Left forelimb (tissue), 1 donor: ENCODE measurements at regions not wholly inside any gene's neighbourhood (a gene's known extent, or its start where the extent isn't known, plus 50 kb on each side); places are given as distances from the start of the nearest gene placed in this dataset.
"Not testable (repeated sequence)": the region's sequence is repeated elsewhere in the genome, so short reads cannot be mapped to it uniquely, and the experiment has no call there.

ENCODE experiments used
- DNase-seq: peaks from one replicate; pipeline ENCODE4 v3.0.0-alpha.2; 2018; ENCODE audit warnings: low spot score

- DNase-seq: no peak
These were observed 72.4 kb upstream of the ATP5MC3 start for GRCh38 chr2:175253871-175254270.

- no peak for DNase-seq
These were observed 70.0 kb upstream of the ATP5MC3 start for GRCh38 chr2:175251425-175252041.

- DNase-seq: no peak
These were observed 65.6 kb upstream of the ATP5MC3 start for GRCh38 chr2:175247159-175247558.

GRCh38 chr2:175244697-175245096 is 63.2 kb upstream of the ATP5MC3 start:
- no peak for DNase-seq

- no peak for DNase-seq
These were observed 60.2 kb upstream of the ATP5MC3 start for GRCh38 chr2:175241691-175242090.

GRCh38 chr2:175240033-175240432 is 58.5 kb upstream of the ATP5MC3 start:
- not testable (repeated sequence) for DNase-seq

- DNase-seq: no peak
These were observed 55.4 kb upstream of the ATP5MC3 start for GRCh38 chr2:175236930-175237329.

- DNase-seq: no peak
These were observed 53.1 kb upstream of the ATP5MC3 start for GRCh38 chr2:175234650-175235049.

GRCh38 chr2:175234153-175234552 is 52.6 kb upstream of the ATP5MC3 start:
- no peak for DNase-seq

GRCh38 chr2:175233135-175233719 is 51.7 kb upstream of the ATP5MC3 start:
- DNase-seq: no peak
